Activated gamma-delta T cell treated with Interleukin-2 at 50 U/mL for 16 hours (primary cell): ENCODE measurements at regions not wholly inside any gene's neighbourhood (a gene's known extent, or its start where the extent isn't known, plus 50 kb on each side); places are given as distances from the start of the nearest gene placed in this dataset.
"Not testable (repeated sequence)": the region's sequence is repeated elsewhere in the genome, so short reads cannot be mapped to it uniquely, and the experiment has no call there.

ENCODE experiments used
- DNase-seq: peaks from one replicate; pipeline ENCODE4 v3.0.0-alpha.2; 2020

DNA sequence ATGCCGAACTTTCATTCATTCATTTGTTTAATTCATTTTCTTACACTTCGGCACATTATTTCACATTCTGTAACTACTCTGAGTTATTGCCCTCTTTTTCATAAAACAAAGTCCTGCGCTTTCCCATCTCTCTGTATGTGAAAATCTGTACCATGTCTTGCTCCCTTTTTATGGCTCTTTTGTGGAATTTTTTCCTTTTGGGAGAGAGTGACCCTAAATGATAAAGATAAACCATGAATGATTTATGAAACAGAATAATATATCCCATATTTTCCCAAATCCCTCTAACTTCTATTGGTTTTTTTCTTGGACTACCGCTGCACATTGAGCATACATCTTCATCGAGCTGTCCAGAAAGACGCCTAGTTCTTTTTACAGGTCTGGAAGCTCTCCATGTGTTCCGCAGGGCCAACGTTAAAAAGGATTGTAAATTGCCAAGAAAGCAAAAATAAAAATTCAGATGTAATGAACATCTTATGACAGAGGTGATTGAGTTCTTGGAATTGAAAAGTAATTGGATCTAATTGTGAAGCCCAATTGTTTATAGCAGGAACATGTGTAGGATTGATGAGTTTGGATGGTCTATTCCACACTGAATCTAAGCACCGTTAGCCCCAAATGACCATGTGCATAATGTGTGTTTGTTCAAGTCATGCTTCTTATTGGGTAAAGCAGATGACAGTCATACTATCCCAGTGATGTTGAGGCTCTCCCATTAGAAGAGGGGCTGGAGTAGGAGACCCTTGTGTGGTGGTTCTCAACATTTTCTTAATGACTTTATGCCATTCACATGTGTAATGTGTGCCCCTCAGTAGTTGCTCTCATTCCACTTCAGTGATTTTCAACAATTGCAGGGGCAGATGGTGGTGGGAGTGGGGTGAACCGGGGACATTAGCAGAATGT is 378.9 kb downstream of the DLEU7 start:
- no peak for DNase-seq

DNA sequence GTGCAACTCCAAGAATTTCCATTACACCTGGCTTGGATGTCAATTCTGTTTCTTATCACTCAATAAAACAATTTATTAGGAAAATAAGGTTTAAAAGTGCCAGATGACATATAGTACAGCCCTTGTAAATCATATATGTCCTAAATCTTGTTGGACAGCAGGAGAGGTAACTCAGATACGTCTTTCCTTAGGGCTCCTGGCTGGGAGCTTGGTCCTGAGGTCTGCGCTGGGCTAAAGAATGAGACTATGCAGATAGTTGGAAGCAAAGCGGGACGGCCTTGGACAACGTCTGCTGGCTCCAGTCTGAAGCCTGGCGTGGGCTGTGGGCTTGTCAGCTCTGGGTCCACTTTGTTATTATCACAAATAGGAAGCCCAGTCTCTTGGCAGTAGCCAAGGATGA is 377.0 kb downstream of the DLEU7 start:
- DNase-seq: no peak

DNA sequence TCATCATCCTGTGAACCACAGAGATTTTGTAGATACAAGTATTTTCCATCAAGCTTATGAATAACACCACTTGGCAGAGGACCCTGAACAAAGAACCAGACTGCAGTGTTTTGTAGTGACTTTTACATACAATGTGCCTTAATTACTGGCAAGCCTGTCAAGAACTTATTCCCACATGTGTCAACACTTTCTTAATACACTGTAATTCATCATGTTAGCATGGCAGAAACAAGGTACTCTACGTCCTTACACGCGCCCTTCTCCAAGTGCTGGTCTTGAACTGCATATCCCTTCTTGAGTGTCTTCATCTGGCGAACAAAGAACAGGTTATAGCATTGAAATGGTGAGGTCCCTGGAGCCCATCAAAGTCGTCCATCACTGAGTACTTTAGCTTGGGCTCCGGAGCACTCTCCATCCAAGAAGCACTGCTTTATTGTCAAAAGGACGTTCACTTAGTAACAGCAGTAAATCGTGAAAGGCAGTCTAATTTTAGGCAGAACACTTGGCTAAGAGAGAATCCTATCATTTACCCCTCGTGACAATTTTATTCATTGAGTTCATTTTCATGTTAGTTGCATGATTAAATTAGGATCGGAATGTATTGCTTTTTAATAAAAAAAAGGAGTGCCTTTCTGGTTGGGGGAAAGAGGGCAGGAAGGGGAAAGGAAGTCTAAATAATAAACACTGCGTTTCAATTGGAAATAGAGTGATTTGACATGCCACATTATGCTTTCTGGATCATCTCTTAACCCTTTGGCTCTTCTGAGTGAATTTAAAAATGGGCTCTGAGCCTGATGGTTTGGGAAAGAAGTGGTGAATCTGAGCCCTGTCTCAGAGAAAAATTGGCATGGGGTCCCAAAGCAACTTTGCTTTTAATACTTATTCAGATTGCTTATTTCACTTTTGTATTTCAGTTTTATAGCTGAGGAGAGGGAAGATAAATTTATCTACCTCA is 376.1 kb downstream of the DLEU7 start:
- DNase-seq: no peak

DNA sequence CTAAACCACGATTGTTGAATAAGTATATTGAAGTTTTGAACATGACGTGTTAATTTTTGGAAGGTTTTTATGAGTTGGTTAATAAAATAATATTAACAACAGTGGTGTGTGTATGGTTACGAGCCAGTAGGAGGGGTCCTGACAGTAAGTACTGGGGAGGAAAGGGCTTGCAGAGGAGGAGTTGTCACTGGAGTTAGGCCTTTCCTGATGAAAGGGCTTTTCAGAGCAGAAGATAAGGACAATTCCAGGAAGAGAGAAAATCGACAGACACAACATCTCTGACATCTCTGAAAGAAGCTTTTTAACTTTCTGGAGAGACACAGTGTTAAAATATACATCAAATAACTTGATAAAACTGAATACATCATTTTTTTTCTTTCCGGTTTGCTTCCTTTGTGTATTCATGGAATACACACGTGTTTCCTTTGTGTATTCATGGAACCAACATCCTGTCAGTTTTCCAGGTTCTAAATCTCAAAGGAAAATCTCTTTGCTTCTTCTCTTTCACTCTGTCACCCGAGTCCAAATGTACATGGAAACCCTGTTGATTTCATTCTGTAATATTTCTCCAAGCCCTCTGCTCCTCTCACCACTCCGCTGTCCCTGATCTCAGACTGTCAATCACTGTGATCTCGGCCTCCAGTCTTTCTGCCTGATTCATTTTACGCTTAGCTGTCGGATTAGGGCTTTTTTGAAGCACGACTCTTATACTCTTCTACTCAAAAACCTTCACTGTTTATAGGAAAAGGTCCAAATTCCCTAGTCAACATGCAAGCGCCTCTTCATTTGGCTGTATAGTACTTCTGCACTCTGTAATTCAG is 374.4 kb downstream of the DLEU7 start:
- DNase-seq: no peak

DNA sequence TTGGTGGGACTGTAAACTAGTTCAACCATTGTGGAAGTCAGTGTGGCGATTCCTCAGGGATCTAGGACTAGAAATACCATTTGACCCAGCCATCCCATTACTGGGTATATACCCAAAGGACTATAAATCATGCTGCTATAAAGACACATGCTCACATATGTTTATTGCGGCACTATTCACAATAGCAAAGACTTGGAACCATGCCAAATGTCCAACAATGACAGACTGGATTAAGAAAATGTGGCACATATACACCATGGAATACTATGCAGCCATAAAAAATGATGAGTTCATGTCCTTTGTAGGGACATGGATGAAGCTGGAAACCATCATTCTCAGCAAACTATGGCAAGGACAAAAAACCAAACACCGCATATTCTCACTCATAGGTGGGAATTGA is 370.4 kb downstream of the DLEU7 start:
- not testable (repeated sequence) for DNase-seq

DNA sequence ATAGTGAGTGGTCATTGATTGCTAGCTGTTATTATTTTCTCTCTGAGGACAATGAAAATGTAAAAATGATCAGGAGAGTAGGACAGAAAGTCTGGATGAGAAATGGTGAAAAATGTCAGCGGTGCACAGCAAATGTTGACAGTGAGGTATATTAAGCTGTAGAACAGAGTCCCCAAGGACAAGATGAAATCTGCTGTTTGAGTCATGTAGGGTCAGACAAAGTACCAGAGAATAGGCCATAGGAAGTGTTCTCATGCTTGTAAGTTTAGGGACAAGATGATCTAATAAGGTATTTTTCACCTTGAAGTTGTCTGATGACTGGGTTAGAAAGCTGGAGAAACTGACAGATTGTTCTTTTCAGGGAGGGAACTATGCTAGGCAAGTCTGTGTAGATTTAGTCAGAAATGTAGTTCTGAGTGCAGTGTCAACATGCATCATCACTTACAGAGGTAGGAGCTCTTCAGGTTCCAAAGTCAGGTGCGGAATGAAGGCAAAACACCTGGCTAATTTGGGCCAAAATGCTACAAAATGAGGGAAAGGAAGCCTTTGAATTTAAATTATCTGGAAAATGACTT is 369.3 kb downstream of the DLEU7 start:
- DNase-seq: no peak

DNA sequence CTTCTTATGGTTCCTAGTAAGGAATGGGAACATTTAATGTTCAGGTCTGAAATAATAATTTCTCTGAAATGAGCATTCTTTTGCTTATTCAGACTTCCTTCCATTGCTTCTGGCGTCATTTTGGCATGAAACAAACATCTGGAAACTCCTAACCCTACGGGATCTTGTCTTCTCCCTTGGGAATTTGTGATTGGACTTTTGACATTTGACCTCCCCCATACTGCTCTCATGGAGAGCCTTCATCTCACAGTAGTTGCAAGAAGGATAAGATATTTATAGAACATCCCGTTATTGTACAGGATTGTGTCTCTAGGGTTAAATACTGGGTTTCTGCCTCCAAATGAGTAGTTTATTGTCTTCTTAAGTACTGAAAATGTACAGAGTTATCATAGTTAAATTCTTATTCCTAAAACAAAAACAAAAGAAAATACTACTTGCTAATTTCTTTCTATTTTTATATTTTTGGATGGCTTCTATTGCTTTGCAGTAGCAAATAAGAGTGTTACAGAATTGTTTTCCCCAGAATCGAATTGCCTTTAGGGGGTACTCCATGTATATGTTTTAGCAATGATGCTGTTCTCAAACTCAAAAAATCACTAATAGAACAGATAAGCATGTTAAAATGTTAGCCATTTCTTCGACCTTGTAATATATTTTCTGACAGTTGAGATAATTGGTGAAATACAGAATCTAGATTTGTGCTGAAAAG is 366.8 kb downstream of the DLEU7 start:
- no peak for DNase-seq

DNA sequence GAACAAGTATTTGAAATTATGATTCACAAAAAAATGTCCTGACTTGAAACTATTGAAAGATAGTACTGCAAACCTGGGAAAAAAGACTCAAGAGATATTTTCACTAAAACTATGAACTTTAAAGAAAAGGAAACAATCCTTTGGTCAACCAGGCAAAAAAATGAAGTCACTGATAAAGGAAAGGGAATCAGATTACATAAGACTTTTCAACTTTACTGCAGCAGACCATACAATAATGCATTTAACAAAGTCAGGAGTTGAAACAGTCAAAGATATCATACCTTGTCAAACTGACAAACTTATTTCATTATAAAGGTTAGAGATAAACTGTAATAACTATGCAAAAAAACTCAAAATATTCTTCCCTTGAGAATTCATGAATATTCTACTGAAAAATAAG is 361.6 kb downstream of the DLEU7 start:
- no peak for DNase-seq

DNA sequence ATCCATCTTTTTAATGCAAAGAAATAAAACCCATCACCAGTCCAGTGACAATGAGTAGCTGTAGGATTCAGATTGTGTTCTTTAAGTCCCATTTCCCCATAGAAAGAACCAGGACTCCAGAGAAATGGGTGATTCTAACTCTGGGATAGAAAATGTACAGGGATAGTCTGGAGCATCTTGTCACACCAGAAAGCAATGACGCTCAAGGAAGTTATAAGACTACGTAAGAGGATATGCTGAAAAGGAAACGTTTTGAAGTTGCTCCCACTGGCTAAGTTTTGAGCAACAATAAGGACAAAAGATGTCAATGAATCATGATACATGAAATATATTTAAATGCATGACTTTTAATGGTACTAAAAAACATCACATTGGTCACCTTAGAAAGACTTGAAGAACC is 360.1 kb downstream of the DLEU7 start:
- DNase-seq: no peak

DNA sequence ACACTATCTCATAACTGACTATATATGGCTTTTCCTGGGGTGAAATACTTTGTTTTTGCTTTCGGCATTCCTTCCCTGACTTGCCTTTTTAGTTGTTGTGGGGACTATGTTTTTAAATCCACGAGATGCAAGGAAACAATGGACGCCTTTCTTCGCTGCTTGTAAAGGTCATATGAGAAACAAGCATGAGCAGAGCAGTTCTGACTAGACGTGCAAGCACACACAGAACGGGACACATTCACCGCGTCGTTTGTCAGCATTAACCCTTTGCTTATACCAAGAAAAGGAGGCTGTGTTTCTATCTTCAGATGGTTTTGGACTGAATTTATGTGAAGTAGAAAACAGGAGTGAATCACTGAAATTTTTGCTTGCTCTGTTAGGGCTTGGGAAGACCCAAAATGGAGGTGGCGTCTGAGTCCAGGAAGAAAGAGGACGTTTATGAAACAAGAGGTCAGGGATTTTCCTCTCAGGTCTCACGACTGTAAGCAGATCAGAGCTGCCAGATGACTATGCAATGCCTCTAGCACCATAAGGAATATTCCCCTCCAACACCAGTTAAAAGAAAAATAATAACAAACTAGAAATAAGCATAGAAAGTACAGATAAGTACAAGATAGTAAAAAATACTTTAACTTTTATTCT is 358.9 kb downstream of the DLEU7 start:
- DNase-seq: no peak

DNA sequence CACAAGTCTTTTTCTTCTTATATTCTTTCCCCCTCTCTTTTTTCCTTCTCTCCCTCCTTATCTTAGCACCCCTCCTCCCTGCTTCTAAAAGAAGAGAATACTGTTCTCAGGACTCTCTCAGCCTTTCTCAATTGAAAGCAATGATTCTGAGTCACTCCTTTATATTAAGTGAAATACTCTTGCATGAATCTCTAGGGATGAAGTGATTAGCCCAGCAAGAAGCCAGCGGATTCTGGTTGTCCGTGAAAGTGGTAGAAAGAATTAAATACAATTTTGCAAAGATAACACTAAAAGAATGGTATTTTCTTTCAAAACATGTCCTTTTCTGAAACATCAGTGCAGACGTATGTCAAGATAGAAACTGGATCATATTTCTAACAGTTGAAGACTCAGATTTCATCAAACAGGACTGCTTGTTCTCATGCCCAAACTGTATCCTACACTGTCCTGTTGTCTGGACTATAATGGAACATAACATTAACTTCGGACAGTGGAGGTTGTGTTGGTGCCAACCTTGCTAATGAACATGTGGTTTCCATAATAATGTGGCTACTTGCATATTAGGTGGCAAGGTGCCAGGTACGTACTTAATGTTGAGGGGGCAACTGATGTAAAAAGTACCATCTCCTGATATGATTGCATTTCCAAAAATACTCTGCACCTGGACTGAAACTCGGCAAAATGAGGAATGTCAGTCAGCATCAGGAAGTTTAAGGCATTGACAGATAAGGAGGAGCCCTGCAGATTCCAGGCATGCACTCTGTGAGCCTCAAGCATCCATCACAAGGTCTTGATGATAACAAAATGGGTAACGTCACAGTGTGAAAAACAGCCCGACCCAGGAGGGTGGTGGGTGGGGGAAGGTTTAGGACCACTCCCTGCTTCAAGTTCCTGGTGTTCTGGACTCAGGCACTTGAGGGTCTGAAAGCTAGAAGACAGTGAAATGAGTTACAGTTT is 357.2 kb downstream of the DLEU7 start:
- DNase-seq: no peak

DNA sequence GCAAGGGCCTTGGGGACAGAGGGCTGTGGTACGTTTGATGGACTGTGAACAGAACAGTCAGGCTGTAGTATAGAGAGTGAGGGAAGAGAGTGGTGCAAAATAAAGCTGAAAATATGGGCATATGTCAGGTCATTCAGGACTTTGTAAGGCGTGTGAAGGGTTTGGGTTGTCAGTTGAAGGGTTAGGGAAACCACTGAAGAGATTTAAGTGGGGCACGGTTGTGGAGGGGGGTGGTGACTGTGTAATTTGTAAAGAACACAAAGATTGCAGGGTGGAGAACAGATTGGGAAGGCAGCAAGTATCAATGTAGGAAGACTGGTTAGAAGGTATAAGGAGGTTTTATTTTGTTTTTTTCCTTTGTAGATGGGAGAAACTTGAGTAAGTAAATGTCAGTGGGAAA is 349.8 kb downstream of the DLEU7 start:
- DNase-seq: no peak

DNA sequence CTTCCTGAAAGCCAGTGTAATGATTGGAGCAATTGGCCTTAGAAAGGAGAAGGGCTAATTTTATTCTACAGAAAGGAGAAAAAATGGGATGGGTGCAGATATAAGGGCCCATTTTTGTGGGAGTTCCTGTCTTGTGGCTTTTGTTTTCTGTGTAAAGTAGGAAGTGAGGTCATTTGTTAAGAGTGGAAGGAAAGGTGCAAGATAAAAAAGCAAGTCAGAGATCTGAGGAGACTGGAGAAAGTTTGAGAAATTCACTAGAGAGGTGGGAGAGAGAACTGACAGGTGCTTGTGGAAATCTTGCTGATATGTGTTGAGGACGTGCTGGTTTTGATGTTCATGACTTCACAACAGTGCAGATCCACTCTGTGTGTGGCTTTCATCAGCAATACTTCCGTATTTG is 349.4 kb downstream of the DLEU7 start:
- no peak for DNase-seq

DNA sequence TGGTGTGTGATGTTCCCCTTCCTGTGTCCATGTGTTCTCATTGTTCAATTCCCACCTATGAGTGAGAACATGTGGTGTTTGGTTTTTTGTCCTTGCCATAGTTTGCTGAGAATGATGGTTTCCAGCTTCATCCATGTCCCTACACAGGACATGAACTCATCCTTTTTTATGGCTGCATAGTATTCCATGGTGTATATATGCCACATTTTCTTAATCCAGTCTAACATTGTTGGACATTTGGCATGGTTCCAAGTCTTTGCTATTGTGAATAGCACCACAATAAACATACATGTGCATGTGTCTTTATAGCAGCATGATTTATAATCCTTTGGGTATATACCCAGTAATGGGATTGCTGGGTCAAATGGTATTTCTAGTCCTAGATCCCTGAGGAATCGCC is 340.3 kb downstream of the DLEU7 start:
- not testable (repeated sequence) for DNase-seq

DNA sequence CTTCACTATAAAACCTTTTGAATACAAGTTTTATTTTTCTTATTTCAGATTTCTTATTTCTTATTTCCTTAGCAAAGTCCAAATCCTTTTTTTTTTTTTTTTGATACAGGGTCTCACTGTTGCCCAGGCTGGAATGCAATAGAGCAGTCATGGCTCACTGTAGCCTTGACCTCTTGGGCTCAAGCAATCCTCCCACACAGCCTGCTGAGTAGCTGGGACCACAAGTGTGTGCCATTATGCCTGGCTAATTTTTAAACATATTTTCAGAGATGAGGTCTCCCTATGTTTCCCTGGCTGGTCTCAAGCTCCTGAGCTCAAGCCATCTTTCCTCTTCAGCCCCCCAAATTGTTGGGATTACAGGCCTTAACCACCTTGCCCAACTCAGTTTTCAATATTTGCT is 334.3 kb downstream of the DLEU7 start:
- DNase-seq: no peak

DNA sequence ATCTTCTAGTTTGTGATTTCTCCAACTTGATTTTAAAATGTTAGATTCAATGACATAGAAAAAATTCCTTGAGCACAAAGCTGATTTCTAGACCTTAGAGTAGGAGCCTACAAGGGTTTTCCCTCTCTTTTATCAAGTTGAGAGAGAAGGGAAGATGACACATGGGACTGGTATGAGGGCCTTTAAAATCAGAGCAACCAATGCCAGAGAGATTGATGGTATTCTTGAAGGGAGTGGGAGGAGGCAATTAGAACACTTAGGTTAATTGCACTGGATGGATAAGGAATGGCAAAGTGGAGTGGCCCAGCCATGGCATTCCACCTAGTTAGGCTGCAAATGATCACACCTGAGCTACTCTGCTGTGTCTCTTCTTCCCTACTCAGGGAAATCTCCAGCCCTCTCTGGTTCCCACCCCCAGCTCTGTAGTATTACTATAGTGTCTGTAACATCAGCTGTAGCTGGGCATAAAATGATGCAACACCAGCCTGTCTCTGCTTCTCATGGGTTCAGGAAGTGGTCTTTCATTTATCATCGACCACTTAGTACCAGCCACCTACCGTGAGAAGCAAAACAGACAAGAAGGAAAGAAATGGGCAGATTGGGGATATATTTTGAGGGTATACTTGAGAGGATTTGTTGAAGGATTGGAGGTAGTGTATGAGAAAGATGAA is 333.6 kb downstream of the DLEU7 start:
- no peak for DNase-seq

DNA sequence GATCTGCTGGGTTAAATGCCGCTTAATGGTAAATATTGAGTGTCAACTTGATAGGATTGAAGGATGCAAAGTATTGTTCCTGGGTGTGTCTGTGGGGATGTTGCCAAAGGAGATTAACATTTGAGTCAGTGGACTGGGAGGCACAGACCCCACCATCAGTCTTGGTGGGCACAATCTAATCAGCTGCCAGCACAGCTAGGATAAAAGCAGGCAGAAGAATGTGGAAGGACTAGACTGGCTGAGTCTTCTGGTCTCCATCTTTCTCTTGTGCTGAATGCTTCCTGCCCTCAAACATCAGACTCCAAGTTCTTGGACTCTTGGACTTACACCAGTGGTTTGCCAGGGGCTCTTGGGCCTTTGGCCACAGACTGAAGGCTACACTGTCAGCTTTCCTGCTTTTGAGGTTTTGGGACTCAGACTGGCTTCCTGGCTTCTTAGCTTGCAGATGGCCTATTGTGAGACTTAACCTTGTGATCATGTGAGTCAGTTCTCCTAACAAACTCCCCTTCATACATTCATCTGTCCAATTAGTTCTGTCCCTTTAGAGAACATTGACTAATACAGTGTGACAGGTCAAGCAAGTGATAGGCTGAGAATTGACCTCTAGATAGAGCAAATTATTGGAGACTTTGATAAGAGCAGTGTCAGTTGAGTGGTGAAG is 332.5 kb downstream of the DLEU7 start:
- not testable (repeated sequence) for DNase-seq

DNA sequence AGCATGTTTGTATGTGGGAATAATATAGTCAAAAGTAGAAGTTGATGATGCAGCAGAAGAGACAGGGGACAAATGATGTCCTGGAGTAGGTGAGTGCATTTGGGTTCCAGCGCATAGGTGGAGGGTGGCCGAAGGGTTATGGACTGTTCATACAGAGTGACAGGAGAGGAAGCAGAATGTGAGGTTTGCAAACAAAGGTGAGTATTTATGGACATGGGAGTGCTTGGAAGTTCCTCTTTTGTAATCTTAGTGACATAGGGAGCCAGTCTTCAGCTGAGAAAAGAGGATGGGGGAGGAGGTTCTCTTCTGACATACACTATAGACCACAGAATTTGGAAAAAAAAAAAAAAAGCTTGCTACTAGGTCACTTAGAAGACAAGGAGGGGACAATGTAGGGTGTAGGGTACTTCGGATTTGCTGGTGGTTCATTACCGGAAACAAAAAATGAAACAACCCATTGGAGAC is 331.6 kb downstream of the DLEU7 start:
- DNase-seq: no peak
